ENCODE measurements at regions not wholly inside any gene's neighbourhood (a gene's known extent, or its start where the extent isn't known, plus 50 kb on each side); places are given as distances from the start of the nearest gene placed in this dataset.

DNA sequence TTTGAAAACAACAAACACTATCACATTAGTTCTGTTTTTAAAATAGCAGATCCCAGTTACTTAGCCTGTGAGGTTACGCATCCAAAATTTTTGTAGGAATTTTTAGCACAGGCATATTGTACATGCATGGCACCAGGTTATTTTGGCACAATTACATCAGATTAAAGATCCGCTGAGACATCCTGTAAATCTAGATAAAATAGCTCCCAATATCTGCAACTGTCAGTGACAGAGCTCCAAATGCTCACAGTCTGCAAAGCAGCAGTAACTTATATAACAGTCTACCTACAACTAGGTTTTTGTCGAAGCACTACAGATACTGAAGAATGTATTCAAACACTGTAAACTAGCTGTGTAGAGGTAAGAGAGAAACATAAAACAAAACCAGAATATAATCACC, 200.7 kb upstream of the KCNH7 start:
- TF ChIP-seq, protein P1, sequence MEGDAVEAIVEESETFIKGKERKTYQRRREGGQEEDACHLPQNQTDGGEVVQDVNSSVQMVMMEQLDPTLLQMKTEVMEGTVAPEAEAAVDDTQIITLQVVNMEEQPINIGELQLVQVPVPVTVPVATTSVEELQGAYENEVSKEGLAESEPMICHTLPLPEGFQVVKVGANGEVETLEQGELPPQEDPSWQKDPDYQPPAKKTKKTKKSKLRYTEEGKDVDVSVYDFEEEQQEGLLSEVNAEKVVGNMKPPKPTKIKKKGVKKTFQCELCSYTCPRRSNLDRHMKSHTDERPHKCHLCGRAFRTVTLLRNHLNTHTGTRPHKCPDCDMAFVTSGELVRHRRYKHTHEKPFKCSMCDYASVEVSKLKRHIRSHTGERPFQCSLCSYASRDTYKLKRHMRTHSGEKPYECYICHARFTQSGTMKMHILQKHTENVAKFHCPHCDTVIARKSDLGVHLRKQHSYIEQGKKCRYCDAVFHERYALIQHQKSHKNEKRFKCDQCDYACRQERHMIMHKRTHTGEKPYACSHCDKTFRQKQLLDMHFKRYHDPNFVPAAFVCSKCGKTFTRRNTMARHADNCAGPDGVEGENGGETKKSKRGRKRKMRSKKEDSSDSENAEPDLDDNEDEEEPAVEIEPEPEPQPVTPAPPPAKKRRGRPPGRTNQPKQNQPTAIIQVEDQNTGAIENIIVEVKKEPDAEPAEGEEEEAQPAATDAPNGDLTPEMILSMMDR (IDR thresholded peaks at IDR 0.05; ENCODE audit: low read depth, low read length): no peak
- TF ChIP-seq EZH2phosphoT487 (IDR thresholded peaks at IDR 0.05; ENCODE audit: low read depth): no peak

Data from OCI-LY3 (cell line).